CD1c-positive myeloid dendritic cell (primary cell): ENCODE measurements at regions not wholly inside any gene's neighbourhood (a gene's known extent, or its start where the extent isn't known, plus 50 kb on each side); places are given as distances from the start of the nearest gene placed in this dataset.

Experiments
- DNase-seq: peaks from one replicate; pipeline ENCODE4 v3.0.0-alpha.2; 2016; ENCODE audit errors: extremely low spot score

- peak; percentile 77 for DNase-seq
These were observed 148.8 kb upstream of the TBL1X start for GRCh38 chrX:9316096-9316495.

DNA sequence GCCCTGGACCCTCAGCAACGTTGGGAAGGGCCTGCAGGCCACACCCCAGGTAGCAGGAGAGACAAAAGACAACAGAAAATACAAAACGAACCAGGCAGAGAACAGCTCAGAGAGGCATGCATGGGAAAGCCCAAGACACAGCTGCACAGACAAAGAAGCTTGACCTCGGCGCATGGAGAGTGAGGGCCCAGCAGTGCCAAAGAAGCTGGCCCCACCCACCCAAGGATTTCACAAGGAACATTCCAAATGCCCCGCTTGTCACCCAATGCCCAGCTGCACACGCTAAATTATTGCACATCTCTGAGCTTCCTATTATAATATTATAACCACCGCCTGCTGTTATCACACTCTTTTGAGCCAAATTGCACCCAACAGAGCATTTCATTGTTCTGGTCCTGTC is 147.7 kb upstream of the TBL1X start:
- peak; percentile 25 for DNase-seq

GRCh38 chrX:9318213-9318612 is 146.6 kb upstream of the TBL1X start:
- DNase-seq = peak; percentile 36

GRCh38 chrX:9318766-9319165 is 146.1 kb upstream of the TBL1X start:
- no peak for DNase-seq

DNA sequence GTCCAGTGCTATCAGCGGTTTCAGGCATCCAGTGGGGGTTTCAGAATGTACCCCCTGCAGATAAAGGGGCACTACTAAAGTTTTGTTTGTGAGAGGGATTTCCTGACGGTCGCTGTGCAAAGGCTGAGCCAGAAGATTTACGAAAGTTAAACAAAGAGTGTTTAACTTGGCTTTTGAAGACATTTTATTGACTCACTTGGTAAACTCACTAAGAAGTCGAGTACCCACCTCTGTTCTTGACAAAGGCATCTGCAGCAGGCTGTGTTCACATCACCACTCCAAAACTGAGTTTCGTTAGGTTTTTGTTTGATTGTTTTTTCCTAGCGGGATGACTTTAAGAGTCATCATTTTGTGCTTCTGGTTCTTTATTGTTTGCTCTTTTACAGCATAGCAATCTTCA is 143.9 kb upstream of the TBL1X start:
- no peak for DNase-seq

GRCh38 chrX:9324676-9325075 is 140.2 kb upstream of the TBL1X start:
- DNase-seq = no peak

DNA sequence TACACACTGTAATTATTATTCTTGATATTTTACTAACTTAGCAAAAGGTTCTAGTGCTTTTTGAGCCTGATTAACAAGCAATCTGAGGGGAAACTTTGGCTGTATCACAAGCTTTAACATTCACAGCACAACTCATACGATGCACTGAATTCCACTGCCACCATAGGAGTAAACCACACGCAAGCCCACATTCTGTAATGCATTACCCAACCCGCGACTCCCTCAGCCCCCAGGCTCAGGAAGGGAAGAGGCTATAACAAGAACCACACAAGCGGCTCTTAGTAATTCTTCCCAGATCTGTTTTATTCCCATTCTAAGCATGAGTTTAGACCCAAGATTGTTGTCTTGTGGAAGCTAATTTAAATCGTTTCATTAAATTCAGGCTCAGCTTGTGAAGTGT is 138.5 kb upstream of the TBL1X start:
- no peak for DNase-seq

DNA sequence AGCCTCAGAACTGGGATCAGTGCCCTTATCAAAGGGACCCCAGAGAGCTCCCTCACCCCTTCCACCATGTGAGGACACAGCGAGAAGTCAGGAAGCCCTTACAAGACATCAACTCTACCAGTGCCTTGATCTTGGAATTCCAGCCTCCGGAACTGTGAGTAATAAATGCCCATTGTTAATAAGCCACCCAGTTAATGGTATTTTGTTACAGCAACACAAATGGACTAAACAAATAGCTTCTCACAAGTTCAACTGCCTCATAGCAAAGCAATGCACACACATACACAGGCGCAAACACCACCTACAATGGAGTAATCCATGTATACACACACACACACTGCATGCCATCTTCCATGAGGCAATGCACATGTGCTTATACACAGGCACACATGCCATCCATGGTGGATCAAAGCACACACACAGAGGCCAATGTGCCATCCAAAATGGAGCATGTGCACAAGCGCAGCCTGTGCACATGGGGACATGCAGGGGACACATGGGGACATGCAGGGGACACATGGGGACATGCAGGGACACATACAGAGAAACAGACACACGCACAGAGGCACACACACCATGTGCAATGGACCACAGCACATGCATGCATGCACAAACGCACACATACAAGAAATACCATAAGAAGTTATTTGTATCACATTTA is 137.6 kb upstream of the TBL1X start:
- no peak for DNase-seq

DNA sequence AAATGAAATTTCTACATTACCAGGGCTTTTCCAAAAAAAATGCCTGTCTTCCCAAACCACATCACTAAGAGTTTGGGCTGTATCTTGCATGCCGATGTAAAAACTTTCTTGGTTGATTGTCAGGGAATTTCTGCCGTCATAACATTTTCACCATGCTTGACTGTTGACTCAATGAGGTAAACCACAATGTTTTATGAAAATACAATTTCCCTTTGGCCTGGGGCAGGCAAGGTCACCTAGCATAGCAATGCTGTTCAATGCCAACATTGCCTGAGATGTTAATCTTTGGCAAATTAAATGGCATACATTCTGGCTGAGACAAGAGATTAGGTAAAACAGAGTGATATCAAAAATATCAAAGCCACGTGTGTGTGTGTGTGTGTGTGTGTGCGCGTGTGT is 137.1 kb upstream of the TBL1X start:
- DNase-seq = no peak

- DNase-seq = no peak
These were observed 135.8 kb upstream of the TBL1X start for GRCh38 chrX:9329056-9329455.

DNA sequence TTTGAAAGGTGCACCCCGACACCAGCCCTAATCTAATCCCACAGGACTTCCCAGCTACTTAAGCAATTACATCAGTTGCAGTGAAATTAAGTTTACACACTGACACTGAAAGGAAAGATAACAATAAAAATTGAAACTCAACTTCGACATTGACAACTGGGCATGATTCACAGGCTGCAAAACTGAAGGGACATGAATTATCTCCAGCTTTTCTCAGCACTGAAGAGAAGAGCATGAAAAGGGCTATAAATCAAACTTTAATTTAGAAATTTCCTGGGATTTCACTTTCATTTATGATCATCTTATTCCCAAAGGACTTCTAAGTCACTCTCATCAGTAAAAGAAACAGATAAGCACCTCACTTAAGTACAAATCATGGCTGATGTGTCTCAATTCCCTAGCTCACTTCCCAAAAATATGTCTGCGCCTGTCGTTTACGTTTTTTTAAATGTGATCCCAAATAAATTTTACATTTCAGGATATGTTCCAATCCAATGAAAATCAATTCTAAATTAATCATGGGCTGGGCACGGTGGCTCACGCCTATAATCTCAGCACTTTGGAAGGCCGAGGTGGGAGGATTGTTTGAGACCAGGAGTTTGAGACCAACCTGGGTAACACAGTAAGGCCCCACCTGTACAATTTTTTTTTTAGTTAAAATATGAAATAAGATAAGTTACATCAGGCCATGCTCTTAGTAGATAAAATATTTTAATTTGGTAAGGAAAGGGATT is 134.4 kb upstream of the TBL1X start:
- no peak for DNase-seq

DNA sequence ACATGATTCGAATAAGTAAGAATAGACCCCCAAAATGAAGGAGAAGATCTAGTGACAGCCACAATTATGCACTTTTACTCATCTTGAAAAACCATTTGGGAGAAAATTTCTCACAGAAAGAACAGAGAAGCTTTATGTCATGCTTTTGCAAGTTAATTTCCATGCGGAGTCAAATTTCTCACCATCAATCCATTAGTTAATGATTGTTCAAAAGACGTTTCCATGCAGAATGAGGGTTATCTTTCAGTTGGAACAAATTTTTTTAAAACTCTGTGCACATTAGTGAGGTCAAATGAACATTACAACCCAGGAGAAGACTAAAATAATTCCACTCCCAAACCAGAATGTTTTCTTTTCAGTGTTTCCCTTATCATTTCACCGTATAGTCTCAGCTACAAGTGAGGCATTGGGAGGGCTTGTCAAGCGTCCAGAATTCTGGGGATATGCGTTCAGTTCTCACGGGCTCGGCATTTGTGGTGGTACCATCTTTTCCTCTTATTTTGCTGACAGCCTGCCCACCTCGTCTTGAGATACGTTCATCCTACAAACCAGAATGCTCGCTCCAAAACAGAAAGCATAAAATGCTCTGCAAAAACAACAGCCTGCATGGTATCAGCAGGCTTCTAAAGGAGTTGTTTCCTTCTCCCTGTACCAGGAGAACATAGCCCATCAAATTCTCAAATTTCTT is 130.8 kb upstream of the TBL1X start:
- DNase-seq = no peak

DNA sequence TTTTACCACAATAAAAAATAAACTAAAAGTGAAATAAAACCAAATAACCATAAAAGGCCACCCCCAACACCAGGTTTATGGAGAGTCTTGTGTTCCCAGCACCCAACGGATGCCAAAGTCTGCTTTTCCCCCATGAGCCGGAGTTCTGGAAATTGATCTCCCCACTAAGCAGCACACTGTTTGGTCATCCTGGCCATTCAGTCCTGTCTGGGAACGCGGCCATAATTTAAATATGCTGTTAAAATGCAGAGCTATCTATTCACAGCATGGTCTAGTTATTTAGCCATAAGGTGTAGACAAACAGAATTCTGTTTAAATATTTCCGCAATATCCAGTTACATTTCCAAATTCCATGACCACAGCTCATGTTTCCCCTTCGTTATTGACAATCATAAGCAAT is 129.6 kb upstream of the TBL1X start:
- DNase-seq = no peak

DNA sequence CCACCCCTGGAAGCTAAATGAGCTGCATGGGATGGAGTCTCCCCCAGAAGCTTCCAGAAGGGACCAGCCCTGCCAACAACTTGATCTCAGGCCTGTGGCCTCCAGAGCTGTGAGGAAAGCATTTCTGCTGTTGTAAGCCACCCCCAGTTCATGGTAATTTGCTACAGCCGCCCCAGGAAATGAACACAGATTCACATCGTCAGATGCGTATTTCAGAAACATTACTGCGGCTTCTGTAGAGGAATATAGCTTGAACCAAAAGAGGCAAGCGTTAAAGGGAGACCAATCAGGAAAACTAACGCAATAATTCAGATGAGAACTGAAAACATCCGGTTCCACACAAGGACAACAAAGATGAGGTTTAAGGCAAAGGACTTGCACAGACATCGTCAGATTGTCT is 128.4 kb upstream of the TBL1X start:
- DNase-seq = no peak

DNA sequence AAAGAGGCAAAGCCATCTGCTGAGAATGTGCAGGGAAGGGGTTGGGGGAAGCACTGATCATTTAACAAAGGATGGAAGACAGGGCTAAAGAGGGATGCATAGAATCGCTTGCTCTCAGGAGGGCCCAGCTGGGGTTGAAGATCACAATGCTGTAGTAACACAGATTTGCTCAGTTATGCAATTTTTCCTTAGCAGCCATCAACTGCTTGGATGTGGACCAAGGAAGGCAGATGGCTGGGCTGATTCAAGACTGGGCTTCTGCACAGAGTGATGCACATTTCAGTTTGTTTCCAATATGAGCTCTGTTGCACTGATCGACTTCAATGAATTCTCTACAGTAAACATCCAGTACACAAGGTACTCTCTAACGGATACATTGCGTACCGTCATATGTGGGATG is 127.8 kb upstream of the TBL1X start:
- no peak for DNase-seq

DNA sequence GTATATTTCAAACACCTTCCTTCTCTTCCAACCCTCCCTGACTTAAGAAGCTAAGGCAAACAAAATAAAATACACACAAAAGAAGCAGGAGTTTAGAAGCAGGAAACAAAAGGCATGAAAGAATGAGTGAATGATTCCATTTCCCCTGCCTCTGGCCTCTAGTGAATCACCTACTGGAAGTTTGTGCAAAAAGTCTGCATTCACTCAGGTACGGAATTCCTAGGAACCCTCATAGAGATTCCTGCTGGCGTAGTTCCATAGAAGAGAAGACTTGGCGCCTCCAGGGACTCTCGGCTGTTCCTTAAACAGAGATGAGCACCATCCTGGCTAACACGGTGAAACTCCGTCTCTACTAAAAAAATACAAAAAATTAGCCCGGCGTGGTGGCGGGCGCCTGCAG is 125.9 kb upstream of the TBL1X start:
- DNase-seq = no peak

DNA sequence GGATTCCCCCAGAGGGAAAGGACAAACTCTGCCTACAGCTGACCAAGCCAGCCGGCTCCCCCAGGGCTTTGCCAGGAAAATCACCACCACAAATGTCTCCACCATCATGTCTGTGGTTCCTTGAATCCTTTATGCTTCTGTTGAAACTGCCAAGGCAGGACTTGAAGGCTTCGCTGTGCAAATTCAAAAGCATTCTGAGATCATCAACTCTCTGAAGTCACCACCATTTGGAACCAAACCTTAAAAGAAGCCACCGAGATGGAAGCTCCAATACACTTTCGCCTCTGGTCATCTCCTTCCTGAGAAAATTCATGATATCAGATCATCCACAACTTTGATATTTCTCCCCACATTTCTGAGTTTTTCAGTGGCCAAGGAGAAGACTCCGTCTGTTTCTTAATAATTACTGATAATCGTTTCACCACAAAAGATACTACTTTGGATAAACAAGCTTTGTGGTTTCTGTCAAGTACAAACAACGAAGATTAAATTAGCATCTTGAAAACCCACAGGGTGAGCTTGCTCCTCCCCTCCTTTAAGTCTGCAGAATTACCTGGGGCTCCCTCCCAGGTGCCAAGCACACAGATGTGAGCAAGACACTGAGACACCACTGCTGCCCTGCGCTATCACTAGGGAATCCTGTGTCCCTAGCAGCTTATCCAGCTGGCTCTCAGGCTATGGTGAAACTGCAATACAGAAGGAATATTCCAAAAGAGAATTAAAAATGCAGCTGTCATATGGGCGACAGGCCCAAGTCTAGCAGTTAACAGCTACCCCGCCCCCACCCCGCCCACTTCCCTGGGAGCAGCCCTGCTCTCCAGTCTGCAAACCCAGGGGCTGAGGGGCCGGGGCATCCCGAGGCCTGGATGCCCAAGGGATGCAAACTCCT is 125.0 kb upstream of the TBL1X start:
- DNase-seq = no peak

- DNase-seq = peak; percentile 55
These were observed 124.1 kb upstream of the TBL1X start for GRCh38 chrX:9340598-9341290.

- peak; percentile 76 for DNase-seq
These were observed 123.3 kb upstream of the TBL1X start for GRCh38 chrX:9341291-9342201.

DNA sequence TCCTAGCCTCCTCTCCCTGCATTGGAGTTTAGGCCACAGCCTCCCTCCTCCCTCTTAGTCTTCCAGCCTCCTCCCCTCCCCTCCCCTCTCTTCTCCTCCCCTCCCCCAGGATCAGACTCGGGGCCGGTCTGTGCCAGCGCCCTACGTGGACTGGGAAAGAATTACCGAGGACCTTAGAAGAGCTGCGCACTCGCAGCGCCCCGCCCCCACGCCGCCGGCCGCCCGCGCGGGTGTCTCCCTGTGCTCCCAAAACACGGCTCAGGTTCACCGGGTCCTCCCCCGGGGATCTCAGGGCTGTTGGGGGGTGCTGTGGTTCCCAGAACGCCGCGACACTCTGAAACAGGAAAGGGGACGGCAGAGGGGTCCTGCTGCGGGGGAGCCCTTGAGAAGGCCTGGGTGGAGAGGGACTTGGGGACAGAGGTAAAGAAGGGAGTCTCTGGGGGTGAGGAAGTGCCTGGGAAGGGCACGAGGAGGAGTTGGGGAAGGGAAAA is 122.3 kb upstream of the TBL1X start:
- DNase-seq = peak; percentile 74
